ENCODE measurements at regions not wholly inside any gene's neighbourhood (a gene's known extent, or its start where the extent isn't known, plus 50 kb on each side); places are given as distances from the start of the nearest gene placed in this dataset.

GRCh38 chr17:59451706-59452105 lies 113.7 kb upstream of the DHX40 start:
- intact Hi-C loops (cut with DNase I), result no loop called here
- WGBS, result 48% methylated on average over 5 of the region's 5 CpGs
- H3K9me3 ChIP-seq (ENCODE audit: control insufficient read depth, low read length), result no peaks in the 10 kb centered on the region

GRCh38 chr17:59454633-59455105 lies 110.7 kb upstream of the DHX40 start:
- Histone ChIP-seq H3K9me3 (ENCODE audit: control insufficient read depth, low read length) (no peaks in the 10 kb centered on the region), H3K4me3 (ENCODE audit: low read length) (no peak overlapping the region), H3K27ac (ENCODE audit: low read length) (no peak overlapping the region), H3K27me3 (ENCODE audit: control insufficient read depth, insufficient read depth) (no peaks in the 10 kb centered on the region), H3K4me1 (ENCODE audit: control insufficient read depth, insufficient read depth, low read length) (no peaks in the 10 kb centered on the region)
- DNase-seq (no peak), ATAC-seq (no peak)
- WGBS, result 88% methylated on average over 3 of the region's 3 CpGs
- intact Hi-C loops (cut with DNase I), result no loop called here

More at GRCh38 chr17:59451706-59452105, 113.7 kb upstream of the DHX40 start:
- no peaks in the 10 kb centered on the region for H3K27me3 ChIP-seq (ENCODE audit: control insufficient read depth, insufficient read depth)
- DNase-seq (no peak), ATAC-seq (no peak)
- no peak overlapping the region for H3K4me3 ChIP-seq (ENCODE audit: low read length)
- H3K4me1 ChIP-seq (ENCODE audit: control insufficient read depth, insufficient read depth, low read length), result no peaks in the 10 kb centered on the region
- H3K27ac ChIP-seq (ENCODE audit: low read length), result no peak overlapping the region

GRCh38 chr17:59456428-59456827 lies 109.0 kb upstream of the DHX40 start:
- intact Hi-C loops (cut with DNase I), result no loop called here
- no peak for DNase-seq
- Histone ChIP-seq H3K27ac (ENCODE audit: low read length) (no peak overlapping the region), H3K4me3 (ENCODE audit: low read length) (no peak overlapping the region), H3K4me1 (ENCODE audit: control insufficient read depth, insufficient read depth, low read length) (no peaks in the 10 kb centered on the region), H3K9me3 (ENCODE audit: control insufficient read depth, low read length) (no peaks in the 10 kb centered on the region), H3K27me3 (ENCODE audit: control insufficient read depth, insufficient read depth) (no peaks in the 10 kb centered on the region)
- ATAC-seq, result no peak
- 89% methylated on average over 7 of the region's 7 CpGs for WGBS

GRCh38 chr17:59456923-59457615 lies 108.3 kb upstream of the DHX40 start:
- no peaks in the 10 kb centered on the region for H3K27me3 ChIP-seq (ENCODE audit: control insufficient read depth, insufficient read depth)
- WGBS, result 94% methylated on average over 5 of the region's 5 CpGs
- no peak for ATAC-seq
- no peak for DNase-seq
- no peak overlapping the region for H3K27ac ChIP-seq (ENCODE audit: low read length)
- no peaks in the 10 kb centered on the region for H3K9me3 ChIP-seq (ENCODE audit: control insufficient read depth, low read length)
- no peak overlapping the region for H3K4me3 ChIP-seq (ENCODE audit: low read length)
- no peaks in the 10 kb centered on the region for H3K4me1 ChIP-seq (ENCODE audit: control insufficient read depth, insufficient read depth, low read length)
- intact Hi-C loops (cut with DNase I), result no loop called here

GRCh38 chr17:59462385-59462784 lies 103.0 kb upstream of the DHX40 start:
- Histone ChIP-seq H3K27me3 (ENCODE audit: control insufficient read depth, insufficient read depth) (no peaks in the 10 kb centered on the region), H3K4me3 (ENCODE audit: low read length) (no peak overlapping the region), H3K4me1 (ENCODE audit: control insufficient read depth, insufficient read depth, low read length) (no peaks in the 10 kb centered on the region), H3K27ac (ENCODE audit: low read length) (no peak overlapping the region), H3K9me3 (ENCODE audit: control insufficient read depth, low read length) (no peaks in the 10 kb centered on the region)
- ATAC-seq (peak in 1 of 2 donors; percentile 56), DNase-seq (no peak)
- 77% methylated on average over 4 of the region's 4 CpGs for WGBS
- intact Hi-C loops (cut with DNase I), result no loop called here

- DNase-seq, result no peak
- Histone ChIP-seq H3K9me3 (ENCODE audit: control insufficient read depth, low read length) (no peaks in the 10 kb centered on the region), H3K4me3 (ENCODE audit: low read length) (no peak overlapping the region), H3K4me1 (ENCODE audit: control insufficient read depth, insufficient read depth, low read length) (no peaks in the 10 kb centered on the region), H3K27ac (ENCODE audit: low read length) (no peak overlapping the region), H3K27me3 (ENCODE audit: control insufficient read depth, insufficient read depth) (no peaks in the 10 kb centered on the region)
- ATAC-seq, result no peak
- 91% methylated on average over 5 of the region's 5 CpGs for WGBS
- intact Hi-C loops (cut with DNase I), result no loop called here
Observed at GRCh38 chr17:59464246-59464645, 101.2 kb upstream of the DHX40 start.

- Histone ChIP-seq H3K4me3 (ENCODE audit: low read length) (no peak overlapping the region), H3K9me3 (ENCODE audit: control insufficient read depth, low read length) (no peaks in the 10 kb centered on the region), H3K4me1 (ENCODE audit: control insufficient read depth, insufficient read depth, low read length) (no peaks in the 10 kb centered on the region), H3K27ac (ENCODE audit: low read length) (no peak overlapping the region), H3K27me3 (ENCODE audit: control insufficient read depth, insufficient read depth) (no peaks in the 10 kb centered on the region)
- DNase-seq, result no peak
- intact Hi-C loops (cut with DNase I), result no loop called here
- WGBS, result 90% methylated on average over 6 of the region's 6 CpGs
- no peak for ATAC-seq
Observed at GRCh38 chr17:59465949-59466307, 99.5 kb upstream of the DHX40 start.

- intact Hi-C loops (cut with DNase I), result no loop called here
- WGBS, result 93% methylated on average over 5 of the region's 5 CpGs
- no peak overlapping the region for H3K27ac ChIP-seq (ENCODE audit: low read length)
- no peaks in the 10 kb centered on the region for H3K27me3 ChIP-seq (ENCODE audit: control insufficient read depth, insufficient read depth)
- no peak overlapping the region for H3K4me3 ChIP-seq (ENCODE audit: low read length)
- ATAC-seq (no peak), DNase-seq (no peak)
- H3K4me1 ChIP-seq (ENCODE audit: control insufficient read depth, insufficient read depth, low read length), result no peaks in the 10 kb centered on the region
- H3K9me3 ChIP-seq (ENCODE audit: control insufficient read depth, low read length), result no peaks in the 10 kb centered on the region
Observed at GRCh38 chr17:59466946-59467801, 98.2 kb upstream of the DHX40 start.

- Histone ChIP-seq H3K4me3 (ENCODE audit: low read length) (no peak overlapping the region), H3K27me3 (ENCODE audit: control insufficient read depth, insufficient read depth) (no peaks in the 10 kb centered on the region), H3K9me3 (ENCODE audit: control insufficient read depth, low read length) (no peaks in the 10 kb centered on the region), H3K27ac (ENCODE audit: low read length) (no peak overlapping the region), H3K4me1 (ENCODE audit: control insufficient read depth, insufficient read depth, low read length) (no peaks in the 10 kb centered on the region)
- 73% methylated on average over 8 of the region's 8 CpGs for WGBS
- no peak for ATAC-seq
- intact Hi-C loops (cut with DNase I), result no loop called here
- no peak for DNase-seq
Observed at GRCh38 chr17:59469786-59470485, 95.5 kb upstream of the DHX40 start.

- H3K27ac ChIP-seq (ENCODE audit: low read length), result no peak overlapping the region
- intact Hi-C loops (cut with DNase I), result no loop called here
- H3K4me3 ChIP-seq (ENCODE audit: low read length), result no peak overlapping the region
- WGBS, result 93% methylated on average over 6 of the region's 6 CpGs
- no peaks in the 10 kb centered on the region for H3K4me1 ChIP-seq (ENCODE audit: control insufficient read depth, insufficient read depth, low read length)
- H3K9me3 ChIP-seq (ENCODE audit: control insufficient read depth, low read length), result no peaks in the 10 kb centered on the region
- no peak for ATAC-seq
- DNase-seq, result no peak
- no peaks in the 10 kb centered on the region for H3K27me3 ChIP-seq (ENCODE audit: control insufficient read depth, insufficient read depth)
Observed at GRCh38 chr17:59470624-59471297, 94.6 kb upstream of the DHX40 start.

All from right cardiac atrium (tissue), 5 donors.